Liver (tissue), 3 donors: ENCODE measurements at regions not wholly inside any gene's neighbourhood (a gene's known extent, or its start where the extent isn't known, plus 50 kb on each side); places are given as distances from the start of the nearest gene placed in this dataset.

Source experiments
- FOXA1 ChIP-seq: IDR thresholded peaks from 2 replicates; pipeline ENCODE4 v1.6.1; 2016; ENCODE audit warnings: antibody characterized with exemption
- GABPA ChIP-seq, 2 donors: IDR thresholded peaks in 1 of 2; conservative IDR thresholded peaks in 1 of 2; 2 replicates each; pipeline ENCODE4 v1.6.1; 2016; ENCODE audit warnings: antibody characterized with exemption in 2 of 2, mild to moderate bottlenecking in 1 of 2, moderate library complexity in 1 of 2
- HNF4A ChIP-seq, 2 donors: conservative IDR thresholded peaks; 2 replicates each; pipeline ENCODE4 v1.6.1; 2016; ENCODE audit warnings: antibody characterized with exemption in 2 of 2, mild to moderate bottlenecking in 2 of 2
- JUND ChIP-seq, 2 donors: IDR thresholded peaks; 2 replicates each; pipeline ENCODE4 v1.6.1; 2016; ENCODE audit warnings: antibody characterized with exemption in 2 of 2
- TAF1 ChIP-seq: conservative IDR thresholded peaks from 2 replicates; pipeline ENCODE4 v1.6.1; 2016; ENCODE audit warnings: antibody characterized with exemption, mild to moderate bottlenecking
- YY1 ChIP-seq: IDR thresholded peaks from 2 replicates; pipeline ENCODE4 v1.6.1; 2016; ENCODE audit warnings: antibody characterized with exemption, mild to moderate bottlenecking
- TF ChIP-seq, protein P1 (sequence below): IDR thresholded peaks from 2 replicates; pipeline ENCODE4 v1.6.1; 2016; ENCODE audit warnings: antibody characterized with exemption
- TF ChIP-seq, protein P2 (sequence below): fragments of 150-350 bp; IDR thresholded peaks from 2 replicates; pipeline ENCODE4 v1.5.1; 2017; ENCODE audit warnings: improper control_type of control experiment, low read depth, low read length; ENCODE audit not compliant: missing input control
- TF ChIP-seq, protein P3 (sequence below): IDR thresholded peaks from 2 replicates; pipeline ENCODE4 v1.6.1; 2016; ENCODE audit warnings: antibody characterized with exemption, mild to moderate bottlenecking
- donor health status: healthy.
- donor health status: healthy.

DNA sequence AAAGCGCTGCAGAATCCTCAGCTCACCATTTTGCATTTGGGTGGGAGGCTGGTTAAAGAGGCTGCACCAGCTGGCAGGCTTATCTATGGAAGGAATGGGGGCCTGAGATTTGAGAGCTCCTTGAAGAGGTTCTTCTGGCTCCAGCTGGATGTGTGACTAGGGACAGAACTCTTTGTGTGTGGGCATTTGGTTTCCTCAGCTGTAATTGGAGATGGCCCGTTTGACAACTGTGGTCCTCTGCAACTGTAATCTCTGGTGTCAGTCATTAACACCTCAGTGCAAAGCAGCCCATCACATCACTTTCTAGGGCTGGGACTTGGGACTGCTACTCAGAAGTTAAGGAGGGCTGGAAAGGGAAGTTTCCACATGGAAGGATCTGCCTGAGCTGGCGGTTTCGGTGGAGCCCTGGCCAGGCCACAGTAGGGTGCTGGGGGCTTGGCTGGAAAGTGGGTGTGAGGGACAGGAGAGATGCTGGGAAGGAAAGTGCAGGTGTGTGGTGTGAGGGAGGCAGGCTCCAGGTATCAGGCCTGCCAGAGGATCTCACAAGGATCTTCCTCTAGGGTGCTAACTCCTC lies 193.8 kb downstream of the GADD45G start:
- no peak for TF ChIP-seq FOXA1
- TF ChIP-seq, protein P1, sequence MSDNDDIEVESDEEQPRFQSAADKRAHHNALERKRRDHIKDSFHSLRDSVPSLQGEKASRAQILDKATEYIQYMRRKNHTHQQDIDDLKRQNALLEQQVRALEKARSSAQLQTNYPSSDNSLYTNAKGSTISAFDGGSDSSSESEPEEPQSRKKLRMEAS, result no peak
- TF ChIP-seq YY1, result no peak
- TF ChIP-seq, protein P2, sequence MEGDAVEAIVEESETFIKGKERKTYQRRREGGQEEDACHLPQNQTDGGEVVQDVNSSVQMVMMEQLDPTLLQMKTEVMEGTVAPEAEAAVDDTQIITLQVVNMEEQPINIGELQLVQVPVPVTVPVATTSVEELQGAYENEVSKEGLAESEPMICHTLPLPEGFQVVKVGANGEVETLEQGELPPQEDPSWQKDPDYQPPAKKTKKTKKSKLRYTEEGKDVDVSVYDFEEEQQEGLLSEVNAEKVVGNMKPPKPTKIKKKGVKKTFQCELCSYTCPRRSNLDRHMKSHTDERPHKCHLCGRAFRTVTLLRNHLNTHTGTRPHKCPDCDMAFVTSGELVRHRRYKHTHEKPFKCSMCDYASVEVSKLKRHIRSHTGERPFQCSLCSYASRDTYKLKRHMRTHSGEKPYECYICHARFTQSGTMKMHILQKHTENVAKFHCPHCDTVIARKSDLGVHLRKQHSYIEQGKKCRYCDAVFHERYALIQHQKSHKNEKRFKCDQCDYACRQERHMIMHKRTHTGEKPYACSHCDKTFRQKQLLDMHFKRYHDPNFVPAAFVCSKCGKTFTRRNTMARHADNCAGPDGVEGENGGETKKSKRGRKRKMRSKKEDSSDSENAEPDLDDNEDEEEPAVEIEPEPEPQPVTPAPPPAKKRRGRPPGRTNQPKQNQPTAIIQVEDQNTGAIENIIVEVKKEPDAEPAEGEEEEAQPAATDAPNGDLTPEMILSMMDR, result no peak
- TF ChIP-seq, protein P3, sequence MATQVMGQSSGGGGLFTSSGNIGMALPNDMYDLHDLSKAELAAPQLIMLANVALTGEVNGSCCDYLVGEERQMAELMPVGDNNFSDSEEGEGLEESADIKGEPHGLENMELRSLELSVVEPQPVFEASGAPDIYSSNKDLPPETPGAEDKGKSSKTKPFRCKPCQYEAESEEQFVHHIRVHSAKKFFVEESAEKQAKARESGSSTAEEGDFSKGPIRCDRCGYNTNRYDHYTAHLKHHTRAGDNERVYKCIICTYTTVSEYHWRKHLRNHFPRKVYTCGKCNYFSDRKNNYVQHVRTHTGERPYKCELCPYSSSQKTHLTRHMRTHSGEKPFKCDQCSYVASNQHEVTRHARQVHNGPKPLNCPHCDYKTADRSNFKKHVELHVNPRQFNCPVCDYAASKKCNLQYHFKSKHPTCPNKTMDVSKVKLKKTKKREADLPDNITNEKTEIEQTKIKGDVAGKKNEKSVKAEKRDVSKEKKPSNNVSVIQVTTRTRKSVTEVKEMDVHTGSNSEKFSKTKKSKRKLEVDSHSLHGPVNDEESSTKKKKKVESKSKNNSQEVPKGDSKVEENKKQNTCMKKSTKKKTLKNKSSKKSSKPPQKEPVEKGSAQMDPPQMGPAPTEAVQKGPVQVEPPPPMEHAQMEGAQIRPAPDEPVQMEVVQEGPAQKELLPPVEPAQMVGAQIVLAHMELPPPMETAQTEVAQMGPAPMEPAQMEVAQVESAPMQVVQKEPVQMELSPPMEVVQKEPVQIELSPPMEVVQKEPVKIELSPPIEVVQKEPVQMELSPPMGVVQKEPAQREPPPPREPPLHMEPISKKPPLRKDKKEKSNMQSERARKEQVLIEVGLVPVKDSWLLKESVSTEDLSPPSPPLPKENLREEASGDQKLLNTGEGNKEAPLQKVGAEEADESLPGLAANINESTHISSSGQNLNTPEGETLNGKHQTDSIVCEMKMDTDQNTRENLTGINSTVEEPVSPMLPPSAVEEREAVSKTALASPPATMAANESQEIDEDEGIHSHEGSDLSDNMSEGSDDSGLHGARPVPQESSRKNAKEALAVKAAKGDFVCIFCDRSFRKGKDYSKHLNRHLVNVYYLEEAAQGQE, result no peak
- TF ChIP-seq JUND (IDR thresholded peaks at IDR 0.05), result no peak
- TF ChIP-seq GABPA (IDR thresholded peaks at IDR 0.05 in 1 of 2, conservative IDR thresholded peaks at IDR 0.05 in 1 of 2), result no peak
- no peak for TF ChIP-seq HNF4A (conservative IDR thresholded peaks at IDR 0.05)
- no peak for TF ChIP-seq TAF1
